ENCODE measurements at regions not wholly inside any gene's neighbourhood (a gene's known extent, or its start where the extent isn't known, plus 50 kb on each side); places are given as distances from the start of the nearest gene placed in this dataset.

DNA sequence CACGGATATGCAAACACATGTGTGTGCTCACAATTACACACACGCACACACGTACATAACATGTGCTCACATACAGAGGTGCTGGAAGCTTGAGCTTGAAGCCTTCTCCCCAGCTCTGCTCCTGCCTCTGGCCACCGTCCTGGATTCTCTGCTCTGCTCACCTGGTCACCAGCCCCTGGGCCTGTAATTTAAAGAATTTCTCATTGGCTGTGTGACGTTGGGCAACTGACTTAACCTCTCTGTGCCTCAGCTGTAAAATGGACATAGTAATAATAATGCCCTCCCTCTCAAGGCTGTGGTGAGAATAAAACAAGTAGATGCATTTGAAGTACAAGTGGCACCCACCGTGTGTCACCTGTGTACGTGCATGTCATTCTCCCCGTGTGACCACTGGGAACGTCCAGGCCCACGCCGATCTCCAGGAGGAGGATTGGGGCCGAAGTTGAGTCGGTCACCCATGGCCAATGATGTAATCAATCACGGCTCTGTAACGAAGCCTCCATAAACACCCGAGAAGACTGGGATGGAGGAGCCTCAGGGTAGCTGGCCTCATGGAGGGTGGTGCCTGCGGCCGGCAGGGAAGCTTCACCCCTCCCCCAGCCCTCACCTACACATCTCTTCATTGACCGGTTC is 160.9 kb upstream of the AFDN start:
- TF ChIP-seq, protein P1, sequence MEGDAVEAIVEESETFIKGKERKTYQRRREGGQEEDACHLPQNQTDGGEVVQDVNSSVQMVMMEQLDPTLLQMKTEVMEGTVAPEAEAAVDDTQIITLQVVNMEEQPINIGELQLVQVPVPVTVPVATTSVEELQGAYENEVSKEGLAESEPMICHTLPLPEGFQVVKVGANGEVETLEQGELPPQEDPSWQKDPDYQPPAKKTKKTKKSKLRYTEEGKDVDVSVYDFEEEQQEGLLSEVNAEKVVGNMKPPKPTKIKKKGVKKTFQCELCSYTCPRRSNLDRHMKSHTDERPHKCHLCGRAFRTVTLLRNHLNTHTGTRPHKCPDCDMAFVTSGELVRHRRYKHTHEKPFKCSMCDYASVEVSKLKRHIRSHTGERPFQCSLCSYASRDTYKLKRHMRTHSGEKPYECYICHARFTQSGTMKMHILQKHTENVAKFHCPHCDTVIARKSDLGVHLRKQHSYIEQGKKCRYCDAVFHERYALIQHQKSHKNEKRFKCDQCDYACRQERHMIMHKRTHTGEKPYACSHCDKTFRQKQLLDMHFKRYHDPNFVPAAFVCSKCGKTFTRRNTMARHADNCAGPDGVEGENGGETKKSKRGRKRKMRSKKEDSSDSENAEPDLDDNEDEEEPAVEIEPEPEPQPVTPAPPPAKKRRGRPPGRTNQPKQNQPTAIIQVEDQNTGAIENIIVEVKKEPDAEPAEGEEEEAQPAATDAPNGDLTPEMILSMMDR (IDR thresholded peaks at IDR 0.05; ENCODE audit: low read length, missing control alignments), result no peak
- no peak for DNase-seq (ENCODE audit: low read depth)

GRCh38 chr6:167666571-167667203 is 160.0 kb upstream of the AFDN start:
- TF ChIP-seq, protein P1 (IDR thresholded peaks at IDR 0.05; ENCODE audit: low read length, missing control alignments), result no peak
- DNase-seq (ENCODE audit: low read depth), result no peak
- H3K4me3 ChIP-seq (replicated peaks; ENCODE audit: low read depth, low read length), result no peak overlapping the region

More for the DNA sequence above, 160.9 kb upstream of the AFDN start:
- H3K4me3 ChIP-seq (replicated peaks; ENCODE audit: low read depth, low read length), result no peak overlapping the region

DNA sequence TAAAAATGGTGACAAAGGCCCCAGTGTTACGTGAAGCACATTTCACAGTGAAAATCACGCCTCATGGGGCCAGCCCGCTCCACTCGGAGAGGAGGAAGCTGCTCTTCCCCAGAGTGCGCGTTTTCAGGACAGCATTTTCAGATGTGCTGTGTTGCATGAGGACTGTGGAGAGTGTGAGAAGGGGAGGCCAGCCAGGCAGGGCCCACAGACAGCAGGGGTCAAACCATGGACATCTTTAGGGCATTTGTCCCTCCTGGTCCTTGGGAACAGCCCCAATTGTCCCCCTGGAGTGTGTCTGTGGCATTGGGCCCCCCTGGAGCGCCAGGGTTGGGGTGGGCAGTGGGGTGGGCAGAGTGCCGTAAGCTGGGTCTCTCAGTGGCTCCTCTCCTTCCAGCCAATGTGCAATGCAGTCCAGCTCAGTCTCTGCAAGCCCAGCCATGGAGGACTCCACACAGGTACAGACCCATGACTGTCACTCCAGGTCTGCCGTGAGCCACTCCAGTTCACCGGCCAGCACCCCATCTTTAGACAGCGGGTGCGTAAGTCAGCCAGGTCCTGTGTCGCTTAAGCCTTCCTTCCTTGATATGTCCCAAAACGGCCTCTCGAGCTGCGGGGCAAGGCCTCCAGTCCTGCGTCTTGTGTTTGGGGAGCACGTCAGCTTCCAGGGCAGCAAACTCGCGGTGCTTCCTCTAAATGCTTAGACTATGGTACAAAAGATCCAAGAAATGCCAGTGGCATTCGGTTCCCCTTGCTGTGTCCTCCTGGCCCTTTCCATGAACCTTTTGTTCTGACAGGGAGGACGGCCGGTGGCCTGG is 159.3 kb upstream of the AFDN start:
- H3K4me3 ChIP-seq (replicated peaks; ENCODE audit: low read depth, low read length), result no peak overlapping the region
- no peak for DNase-seq (ENCODE audit: low read depth)
- TF ChIP-seq, protein P1 (IDR thresholded peaks at IDR 0.05; ENCODE audit: low read length, missing control alignments), result no peak

GRCh38 chr6:167668019-167668753 is 158.5 kb upstream of the AFDN start:
- no peak overlapping the region for H3K4me3 ChIP-seq (replicated peaks; ENCODE audit: low read depth, low read length)
- no peak for DNase-seq (ENCODE audit: low read depth)
- TF ChIP-seq, protein P1 (IDR thresholded peaks at IDR 0.05; ENCODE audit: low read length, missing control alignments), result no peak

DNA sequence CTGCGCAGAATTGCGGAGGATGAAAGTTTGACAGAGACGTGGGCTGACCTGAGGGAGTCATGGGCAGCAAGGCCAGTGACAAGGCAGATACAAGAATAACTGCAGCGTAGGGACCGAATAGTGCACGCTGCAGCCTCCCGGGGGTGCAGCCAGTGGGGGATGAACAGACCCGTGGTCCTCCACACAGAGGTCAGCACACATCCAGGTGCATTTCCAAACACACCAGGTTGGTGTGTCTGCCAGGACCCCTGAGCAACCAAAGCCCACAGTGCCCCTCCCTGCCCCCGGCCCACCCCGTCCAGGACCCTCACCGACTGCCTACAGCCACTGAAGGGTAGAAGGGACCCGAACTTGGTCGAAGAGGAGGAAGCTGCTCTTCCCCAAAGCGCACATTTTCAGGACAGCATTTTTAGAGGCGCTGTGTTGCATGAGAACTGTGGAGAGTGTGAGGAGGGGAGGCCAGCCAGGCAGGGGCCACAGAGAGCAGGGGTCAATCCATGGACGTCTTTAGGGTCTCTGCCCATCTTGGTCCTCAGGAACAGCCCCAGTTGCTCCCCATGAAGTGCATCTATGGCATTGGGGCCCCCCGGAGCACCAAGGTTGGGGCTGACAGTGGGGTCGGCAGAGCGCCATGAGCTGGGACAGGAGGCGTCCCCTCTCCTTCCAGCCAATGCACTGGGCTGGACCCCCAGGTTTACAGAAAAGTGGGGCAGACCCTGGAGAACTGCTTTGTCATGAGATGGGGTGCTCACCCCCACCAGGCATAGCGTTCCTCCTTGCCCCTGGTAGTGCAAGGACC is 157.8 kb upstream of the AFDN start:
- no peak for DNase-seq (ENCODE audit: low read depth)
- no peak overlapping the region for H3K4me3 ChIP-seq (replicated peaks; ENCODE audit: low read depth, low read length)
- TF ChIP-seq, protein P1 (IDR thresholded peaks at IDR 0.05; ENCODE audit: low read length, missing control alignments), result no peak

DNA sequence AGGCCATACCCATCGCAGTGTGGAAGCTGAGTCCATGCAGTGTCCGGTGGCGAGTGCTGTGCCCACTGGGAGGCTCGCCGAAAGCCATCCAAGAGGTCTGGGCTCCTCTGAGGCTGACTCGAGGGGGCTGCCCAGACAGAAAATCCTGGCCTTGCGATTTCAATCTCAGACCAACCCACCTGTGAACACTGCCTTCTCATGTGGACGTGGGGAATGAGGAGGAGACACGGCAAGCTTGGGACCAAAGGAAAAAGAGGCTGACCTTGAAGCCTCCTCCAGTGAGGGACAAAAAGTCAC is 157.2 kb upstream of the AFDN start:
- TF ChIP-seq, protein P1 (IDR thresholded peaks at IDR 0.05; ENCODE audit: low read length, missing control alignments), result no peak
- H3K4me3 ChIP-seq (replicated peaks; ENCODE audit: low read depth, low read length), result no peak overlapping the region
- no peak for DNase-seq (ENCODE audit: low read depth)

All from fibroblast of pulmonary artery (primary cell).